ENCODE measurements at regions not wholly inside any gene's neighbourhood (a gene's known extent, or its start where the extent isn't known, plus 50 kb on each side); places are given as distances from the start of the nearest gene placed in this dataset.

DNA sequence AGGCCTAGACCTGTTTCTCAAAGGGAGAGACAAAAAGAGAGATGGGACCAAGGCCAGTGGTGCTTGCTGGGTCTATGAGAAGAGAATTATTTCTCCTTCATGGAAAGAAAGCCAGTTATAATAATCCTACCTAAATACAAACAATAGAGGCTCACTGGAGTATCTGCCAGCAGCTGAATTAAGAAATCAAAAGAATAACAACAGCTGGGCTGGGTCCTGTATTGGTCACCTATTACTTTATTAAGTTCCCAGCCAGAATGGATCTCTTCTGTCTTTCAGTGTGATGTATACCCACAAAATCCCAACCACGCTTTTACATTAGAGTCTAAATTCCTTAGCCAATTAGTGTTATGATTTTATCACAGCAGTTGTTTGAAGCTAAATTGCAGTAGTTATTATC, 297.8 kb upstream of the DACH1 start:
- Histone ChIP-seq H3K4me3 (ENCODE audit: severe bottlenecking) (no peak overlapping the region), H3K27ac (ENCODE audit: poor library complexity, severe bottlenecking) (no peak overlapping the region), H3K4me1 (ENCODE audit: insufficient read depth, poor library complexity, severe bottlenecking) (peaks cover 3% of the 10 kb centered on the region), H3K9me3 (ENCODE audit: severe bottlenecking) (no peaks in the 10 kb centered on the region), H3K36me3 (ENCODE audit: low read depth) (no peaks in the 10 kb centered on the region), H3K27me3 (ENCODE audit: insufficient read depth, poor library complexity, severe bottlenecking) (no peaks in the 10 kb centered on the region)
- TF ChIP-seq, protein P1, sequence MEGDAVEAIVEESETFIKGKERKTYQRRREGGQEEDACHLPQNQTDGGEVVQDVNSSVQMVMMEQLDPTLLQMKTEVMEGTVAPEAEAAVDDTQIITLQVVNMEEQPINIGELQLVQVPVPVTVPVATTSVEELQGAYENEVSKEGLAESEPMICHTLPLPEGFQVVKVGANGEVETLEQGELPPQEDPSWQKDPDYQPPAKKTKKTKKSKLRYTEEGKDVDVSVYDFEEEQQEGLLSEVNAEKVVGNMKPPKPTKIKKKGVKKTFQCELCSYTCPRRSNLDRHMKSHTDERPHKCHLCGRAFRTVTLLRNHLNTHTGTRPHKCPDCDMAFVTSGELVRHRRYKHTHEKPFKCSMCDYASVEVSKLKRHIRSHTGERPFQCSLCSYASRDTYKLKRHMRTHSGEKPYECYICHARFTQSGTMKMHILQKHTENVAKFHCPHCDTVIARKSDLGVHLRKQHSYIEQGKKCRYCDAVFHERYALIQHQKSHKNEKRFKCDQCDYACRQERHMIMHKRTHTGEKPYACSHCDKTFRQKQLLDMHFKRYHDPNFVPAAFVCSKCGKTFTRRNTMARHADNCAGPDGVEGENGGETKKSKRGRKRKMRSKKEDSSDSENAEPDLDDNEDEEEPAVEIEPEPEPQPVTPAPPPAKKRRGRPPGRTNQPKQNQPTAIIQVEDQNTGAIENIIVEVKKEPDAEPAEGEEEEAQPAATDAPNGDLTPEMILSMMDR (IDR thresholded peaks at IDR 0.05; ENCODE audit: poor library complexity, severe bottlenecking), result no peak
- no peak for ATAC-seq (ENCODE audit: low read depth)
- no peak for DNase-seq (ENCODE audit: low spot score)

DNA sequence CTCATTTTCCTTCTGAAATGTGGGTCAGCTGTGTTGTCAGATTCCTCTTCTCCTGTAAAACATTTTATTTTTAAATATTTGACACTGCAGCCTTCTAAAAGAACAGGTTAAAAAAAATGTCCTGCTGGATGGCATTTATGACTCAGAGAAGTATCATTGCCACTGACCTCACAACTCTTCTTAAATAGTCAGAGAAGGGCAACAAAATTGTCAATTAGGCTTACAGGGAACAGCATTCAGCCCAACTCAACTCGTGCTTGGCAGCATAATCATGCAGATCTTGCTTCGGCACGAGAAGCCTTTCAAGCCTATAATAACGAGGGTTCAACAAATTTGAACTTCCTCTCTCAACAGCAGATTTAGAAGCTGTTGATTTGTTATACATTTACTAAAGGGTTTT, 296.7 kb upstream of the DACH1 start:
- TF ChIP-seq, protein P1 (IDR thresholded peaks at IDR 0.05; ENCODE audit: poor library complexity, severe bottlenecking), result no peak
- Histone ChIP-seq H3K27ac (ENCODE audit: poor library complexity, severe bottlenecking) (no peak overlapping the region), H3K4me3 (ENCODE audit: severe bottlenecking) (no peak overlapping the region), H3K4me1 (ENCODE audit: insufficient read depth, poor library complexity, severe bottlenecking) (peaks cover 3% of the 10 kb centered on the region), H3K27me3 (ENCODE audit: insufficient read depth, poor library complexity, severe bottlenecking) (no peaks in the 10 kb centered on the region), H3K9me3 (ENCODE audit: severe bottlenecking) (no peaks in the 10 kb centered on the region), H3K36me3 (ENCODE audit: low read depth) (no peaks in the 10 kb centered on the region)
- ATAC-seq (ENCODE audit: low read depth), result peak; percentile 27; the same call in 1 of the 3 replicates
- no peak for DNase-seq (ENCODE audit: low spot score)

DNA sequence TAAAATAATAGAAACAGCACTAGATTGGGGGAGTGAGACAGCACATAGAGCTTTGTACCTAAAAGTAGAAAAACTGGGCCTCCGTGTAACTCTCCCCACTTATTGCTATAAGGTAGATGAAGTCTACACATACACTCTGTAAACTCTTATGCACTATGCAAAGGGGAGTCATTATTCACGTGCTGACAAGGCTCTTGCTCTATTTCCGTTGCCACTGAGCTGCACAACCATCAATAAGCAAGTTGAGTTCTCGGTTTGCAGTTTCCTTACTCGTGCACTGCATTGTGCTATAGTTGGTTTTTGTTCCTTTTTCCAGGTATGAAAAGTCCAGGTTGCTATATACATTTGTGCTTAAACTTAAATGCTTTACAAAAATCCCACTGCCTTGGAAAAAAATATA, 294.0 kb upstream of the DACH1 start:
- TF ChIP-seq, protein P1 (IDR thresholded peaks at IDR 0.05; ENCODE audit: poor library complexity, severe bottlenecking), result no peak
- Histone ChIP-seq H3K9me3 (ENCODE audit: severe bottlenecking) (no peaks in the 10 kb centered on the region), H3K27me3 (ENCODE audit: insufficient read depth, poor library complexity, severe bottlenecking) (no peaks in the 10 kb centered on the region), H3K27ac (ENCODE audit: poor library complexity, severe bottlenecking) (no peak overlapping the region), H3K4me3 (ENCODE audit: severe bottlenecking) (no peak overlapping the region), H3K36me3 (ENCODE audit: low read depth) (no peaks in the 10 kb centered on the region), H3K4me1 (ENCODE audit: insufficient read depth, poor library complexity, severe bottlenecking) (peaks cover 3% of the 10 kb centered on the region)
- no peak for DNase-seq (ENCODE audit: low spot score)
- no peak for ATAC-seq (ENCODE audit: low read depth)

DNA sequence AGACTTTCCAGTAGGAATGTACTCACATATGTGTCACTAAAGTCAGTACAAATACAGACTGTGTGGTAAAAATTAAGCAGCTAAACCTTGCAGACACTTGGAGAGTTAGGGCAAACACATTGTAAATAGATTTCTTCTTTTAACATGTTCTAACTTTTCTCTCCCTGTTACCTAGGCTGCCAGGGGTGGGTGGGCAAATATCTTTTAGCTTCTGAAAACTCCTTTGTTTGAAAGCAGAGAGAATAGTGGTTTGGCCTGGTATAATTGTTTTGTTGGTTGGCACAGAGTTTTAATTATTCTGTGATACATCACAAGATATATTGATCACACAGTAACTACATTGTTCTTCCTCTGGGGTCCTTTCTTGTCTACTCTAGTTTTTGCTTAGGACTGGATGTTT, 289.8 kb upstream of the DACH1 start:
- no peaks in the 10 kb centered on the region for H3K9me3 ChIP-seq (ENCODE audit: severe bottlenecking)
- H3K4me1 ChIP-seq (ENCODE audit: insufficient read depth, poor library complexity, severe bottlenecking), result peaks cover 1% of the 10 kb centered on the region
- no peak overlapping the region for H3K27ac ChIP-seq (ENCODE audit: poor library complexity, severe bottlenecking)
- no peak for ATAC-seq (ENCODE audit: low read depth)
- H3K36me3 ChIP-seq (ENCODE audit: low read depth), result no peaks in the 10 kb centered on the region
- no peak overlapping the region for H3K4me3 ChIP-seq (ENCODE audit: severe bottlenecking)
- no peak for DNase-seq (ENCODE audit: low spot score)
- TF ChIP-seq, protein P1 (IDR thresholded peaks at IDR 0.05; ENCODE audit: poor library complexity, severe bottlenecking), result no peak
- H3K27me3 ChIP-seq (ENCODE audit: insufficient read depth, poor library complexity, severe bottlenecking), result no peaks in the 10 kb centered on the region

DNA sequence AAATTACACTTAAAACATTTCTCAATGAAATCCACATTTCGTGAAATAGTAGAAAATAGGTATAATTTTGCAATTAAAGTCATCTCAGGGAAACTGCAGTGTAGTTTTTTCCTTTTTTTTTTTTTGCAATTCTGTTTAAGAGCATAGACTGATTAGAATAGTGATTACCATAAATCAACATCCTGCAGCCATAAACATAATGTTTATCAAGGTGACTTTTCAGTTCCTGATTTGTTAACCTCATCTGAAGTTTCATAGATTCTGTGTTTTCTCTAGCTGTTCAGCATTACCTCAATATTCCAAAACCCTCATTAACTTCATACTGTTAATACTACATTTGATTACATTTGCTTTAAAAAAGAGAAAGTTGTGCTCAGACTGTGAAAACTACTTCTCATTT, 286.3 kb upstream of the DACH1 start:
- Histone ChIP-seq H3K9me3 (ENCODE audit: severe bottlenecking) (no peaks in the 10 kb centered on the region), H3K36me3 (ENCODE audit: low read depth) (no peaks in the 10 kb centered on the region), H3K27ac (ENCODE audit: poor library complexity, severe bottlenecking) (no peak overlapping the region), H3K4me3 (ENCODE audit: severe bottlenecking) (no peak overlapping the region), H3K4me1 (ENCODE audit: insufficient read depth, poor library complexity, severe bottlenecking) (peaks cover 12% of the 10 kb centered on the region), H3K27me3 (ENCODE audit: insufficient read depth, poor library complexity, severe bottlenecking) (no peaks in the 10 kb centered on the region)
- TF ChIP-seq, protein P1 (IDR thresholded peaks at IDR 0.05; ENCODE audit: poor library complexity, severe bottlenecking), result no peak
- ATAC-seq (ENCODE audit: low read depth) (no peak), DNase-seq (ENCODE audit: low spot score) (no peak)
